ENCODE measurements at regions not wholly inside any gene's neighbourhood (a gene's known extent, or its start where the extent isn't known, plus 50 kb on each side); places are given as distances from the start of the nearest gene placed in this dataset.

- DNase-seq (ENCODE audit: low spot score) = no peak
These were observed 832.3 kb downstream of the C6orf118 start for GRCh38 chr6:164477101-164477500.

DNA sequence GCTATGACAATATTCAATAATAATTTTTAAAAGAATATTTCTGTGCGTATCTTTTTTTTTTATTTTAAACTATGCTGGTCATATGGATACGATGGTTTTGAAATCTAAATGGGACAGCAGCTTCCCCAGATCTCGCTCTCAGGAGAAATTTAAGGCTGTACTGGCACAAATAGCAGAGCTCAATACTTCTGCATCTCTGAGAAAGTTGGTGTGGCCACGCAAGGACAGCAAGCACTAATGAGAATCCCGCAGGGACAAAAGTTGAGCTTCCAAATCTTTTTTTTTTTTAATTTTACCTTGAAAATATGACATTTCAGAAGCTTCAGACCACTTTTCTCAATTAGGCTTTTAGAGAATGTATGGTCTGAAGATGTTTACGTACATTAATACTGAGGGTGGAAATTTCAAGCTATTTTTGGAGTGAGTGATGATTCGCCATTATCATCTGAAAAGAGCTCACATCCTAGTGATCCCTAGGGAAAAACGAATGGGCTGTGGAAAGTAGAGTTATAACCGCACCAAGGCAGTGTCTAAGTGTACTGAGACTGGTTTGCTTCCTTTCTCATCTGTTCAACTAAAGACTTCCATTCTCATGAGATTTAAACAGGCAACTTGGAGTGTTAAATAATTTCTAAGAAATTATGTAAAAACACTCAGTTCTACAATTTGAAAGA, 840.0 kb downstream of the C6orf118 start:
- no peak for DNase-seq (ENCODE audit: low spot score)

DNA sequence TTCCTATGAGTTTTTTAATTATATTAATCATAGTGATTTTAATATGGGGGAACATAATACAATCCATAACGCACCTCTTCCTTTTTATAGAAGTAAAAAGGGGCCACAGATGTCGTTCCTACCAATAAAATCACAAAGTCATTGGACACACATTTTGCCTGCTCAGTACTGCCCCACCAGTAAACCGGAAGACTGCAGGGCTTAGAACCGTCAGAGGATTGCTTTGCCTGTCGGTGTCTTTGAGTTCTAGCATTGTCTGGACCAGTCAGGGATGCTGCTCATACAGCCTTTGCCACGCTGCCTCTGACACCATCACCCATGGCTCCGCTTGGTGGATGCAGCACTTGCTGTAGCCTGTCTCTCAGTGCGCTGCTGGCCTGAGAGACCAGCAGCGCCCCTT, 853.6 kb downstream of the C6orf118 start:
- DNase-seq (ENCODE audit: low spot score) = no peak

DNA sequence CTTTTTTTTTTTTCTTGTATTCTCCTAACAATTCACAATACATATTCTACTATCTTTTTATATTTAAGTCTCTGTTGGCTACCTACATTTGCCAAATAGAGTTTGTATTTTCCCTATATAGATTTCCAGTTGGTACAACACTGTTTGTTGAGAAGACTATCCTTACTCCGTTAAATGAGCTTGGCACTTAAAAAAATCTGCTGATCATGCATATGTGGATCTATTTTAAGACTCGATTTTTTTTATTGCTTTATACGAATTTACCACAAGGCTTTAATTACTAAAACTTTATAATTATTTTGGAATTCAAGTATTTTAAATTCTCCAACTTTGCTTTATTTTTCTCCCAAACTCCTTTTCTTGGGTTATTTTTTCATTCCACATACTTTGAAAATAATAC, 855.6 kb downstream of the C6orf118 start:
- no peak for DNase-seq (ENCODE audit: low spot score)

GRCh38 chr6:164442572-164442971, 866.8 kb downstream of the C6orf118 start:
- DNase-seq (ENCODE audit: low spot score) = no peak

DNA sequence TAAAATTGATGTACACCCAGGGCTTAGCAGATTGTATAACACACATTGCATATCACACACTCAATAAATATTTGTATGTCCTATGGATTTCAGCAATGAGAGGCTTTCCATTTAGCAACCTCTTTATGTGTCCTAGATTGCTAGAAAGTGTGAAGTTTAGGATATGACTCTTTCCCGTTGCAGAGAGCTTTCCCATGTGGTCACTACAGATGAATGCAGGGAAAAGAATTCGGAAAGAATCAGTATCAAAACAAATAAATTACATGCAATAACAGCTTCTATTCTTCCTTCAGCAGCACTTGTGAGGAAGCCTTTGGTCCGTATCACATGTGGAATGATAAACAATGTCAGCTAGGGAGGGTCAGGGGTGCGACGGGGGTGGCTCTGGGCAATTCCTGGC, 870.1 kb downstream of the C6orf118 start:
- DNase-seq (ENCODE audit: low spot score) = no peak

GRCh38 chr6:164436976-164437375, 872.4 kb downstream of the C6orf118 start:
- no peak for DNase-seq (ENCODE audit: low spot score)

GRCh38 chr6:164427728-164428402, 881.5 kb downstream of the C6orf118 start:
- DNase-seq (ENCODE audit: low spot score) = no peak

- DNase-seq (ENCODE audit: low spot score) = no peak
These were observed 884.9 kb downstream of the C6orf118 start for GRCh38 chr6:164424489-164424888.

DNA sequence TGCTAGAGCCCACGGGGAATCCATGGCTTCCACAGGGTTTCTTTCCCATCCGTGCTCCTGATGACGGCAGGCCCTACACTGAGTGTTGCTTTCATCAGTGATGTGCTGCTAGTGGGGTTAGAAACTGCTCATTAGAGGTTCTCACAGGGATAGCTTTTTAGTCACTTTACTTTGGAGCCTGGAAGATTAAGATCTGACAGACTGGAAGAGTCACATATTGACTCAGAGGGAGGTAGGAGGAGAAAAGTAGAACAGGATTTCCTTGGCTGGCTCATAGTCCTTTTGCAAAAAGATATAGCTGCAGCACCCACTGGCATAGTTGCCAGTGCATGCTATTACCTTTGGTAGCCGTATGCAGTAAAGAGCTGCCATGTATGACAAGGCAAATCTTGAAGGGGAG, 890.3 kb downstream of the C6orf118 start:
- DNase-seq (ENCODE audit: low spot score) = no peak

DNA sequence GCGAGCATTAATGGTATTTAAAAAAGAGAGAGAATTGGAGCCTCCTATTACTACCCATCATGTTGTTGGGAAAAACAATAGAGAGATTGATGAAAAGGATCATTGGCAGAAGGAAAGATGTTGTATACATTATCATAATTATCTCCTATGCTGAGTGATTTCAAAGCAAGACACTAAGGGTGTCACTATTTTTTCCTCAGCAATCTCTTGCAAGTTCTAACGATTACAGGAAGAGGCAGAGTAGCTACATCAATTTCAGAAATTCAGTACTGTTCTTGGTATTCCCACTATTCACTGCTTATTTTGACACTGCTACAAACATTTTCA, 891.2 kb downstream of the C6orf118 start:
- DNase-seq (ENCODE audit: low spot score) = no peak

DNA sequence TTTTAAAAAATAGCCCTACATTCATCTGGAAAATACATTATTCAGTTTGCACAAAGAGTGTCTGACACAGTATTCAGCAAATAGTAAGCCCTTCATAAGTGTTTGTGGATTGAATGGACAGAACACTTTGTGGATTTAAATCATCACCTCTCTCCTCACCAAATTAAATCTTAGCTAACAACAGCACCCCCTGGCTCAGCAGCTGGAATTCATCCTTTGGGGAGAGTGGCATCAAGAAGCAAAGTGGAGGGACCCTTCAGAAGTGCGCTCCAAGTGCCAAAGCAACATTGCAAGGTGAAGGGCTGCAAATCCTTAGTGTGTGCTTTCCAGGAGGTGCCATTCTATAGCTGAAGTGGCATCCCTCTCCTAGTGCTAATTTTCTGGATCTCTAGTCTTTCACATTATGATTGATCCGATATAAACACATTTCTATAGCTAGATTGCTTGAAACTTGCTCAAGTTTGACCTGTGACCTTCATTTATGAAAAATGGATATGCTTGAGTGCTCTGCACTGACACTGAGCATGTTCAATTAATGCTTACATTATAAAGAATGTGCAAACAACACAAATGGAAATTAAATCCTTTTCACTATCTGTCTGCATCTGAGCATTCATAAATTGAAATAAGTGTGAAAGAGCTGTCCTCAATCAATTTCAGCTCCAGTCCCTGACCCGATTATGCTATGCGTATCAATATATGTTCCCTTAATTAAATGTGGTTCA, 891.7 kb downstream of the C6orf118 start:
- no peak for DNase-seq (ENCODE audit: low spot score)

GRCh38 chr6:164415832-164416563, 893.4 kb downstream of the C6orf118 start:
- DNase-seq (ENCODE audit: low spot score) = no peak

DNA sequence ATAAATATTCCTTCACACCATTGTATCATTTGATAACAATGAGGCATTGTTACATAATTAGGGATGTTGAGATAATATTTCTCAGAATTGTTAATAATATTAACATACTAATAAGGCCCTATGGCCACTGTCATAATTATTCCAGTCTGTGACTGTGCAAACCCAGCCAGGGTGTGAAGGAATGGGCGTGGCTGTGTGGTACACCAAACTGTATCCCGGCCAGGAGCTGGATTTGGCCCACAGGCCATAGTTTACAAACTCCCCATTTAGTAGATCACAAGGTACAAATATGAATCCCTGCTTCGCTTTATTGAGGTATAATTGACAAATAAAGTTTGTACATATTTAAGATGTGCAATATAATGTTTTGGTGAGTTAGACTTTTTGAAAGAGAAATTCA, 894.7 kb downstream of the C6orf118 start:
- DNase-seq (ENCODE audit: low spot score) = no peak

DNA sequence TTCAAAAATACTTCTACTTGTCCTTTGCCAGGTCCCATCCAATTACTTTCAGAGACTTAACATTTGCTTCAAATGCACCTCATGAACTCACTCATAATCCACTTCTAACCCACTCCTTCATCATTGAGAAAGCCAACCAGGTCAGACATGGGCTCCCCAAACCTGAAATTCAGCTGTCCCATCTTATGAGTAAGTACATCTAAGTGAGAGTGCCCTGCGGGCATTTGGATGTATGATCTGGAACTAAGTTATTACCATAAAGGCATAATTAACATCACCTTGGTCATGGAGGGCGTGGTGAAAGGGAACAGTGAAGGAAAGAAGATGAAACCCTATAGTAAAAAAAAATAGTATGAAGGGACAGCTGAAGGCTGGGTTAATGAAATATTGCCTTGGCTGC, 896.8 kb downstream of the C6orf118 start:
- DNase-seq (ENCODE audit: low spot score) = no peak

DNA sequence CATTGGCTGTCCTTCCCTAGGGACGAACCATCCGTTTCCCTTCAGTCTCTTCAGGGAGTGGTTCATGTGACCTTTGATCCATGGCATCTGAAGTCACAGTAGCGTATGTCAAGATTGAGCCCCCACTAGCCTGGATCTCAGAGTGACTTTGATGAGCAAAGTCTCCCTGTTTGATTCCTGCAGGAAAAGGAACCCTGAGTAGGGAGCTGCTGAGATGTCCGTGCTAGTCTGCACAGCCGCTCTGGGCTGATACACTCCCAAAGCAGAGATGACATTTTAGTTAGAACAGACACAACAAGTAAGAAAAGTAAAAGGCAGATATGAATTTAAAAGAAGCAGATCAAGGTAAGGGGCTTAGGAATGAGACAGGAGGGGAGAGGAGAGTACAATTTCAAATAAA, 899.4 kb downstream of the C6orf118 start:
- no peak for DNase-seq (ENCODE audit: low spot score)

DNA sequence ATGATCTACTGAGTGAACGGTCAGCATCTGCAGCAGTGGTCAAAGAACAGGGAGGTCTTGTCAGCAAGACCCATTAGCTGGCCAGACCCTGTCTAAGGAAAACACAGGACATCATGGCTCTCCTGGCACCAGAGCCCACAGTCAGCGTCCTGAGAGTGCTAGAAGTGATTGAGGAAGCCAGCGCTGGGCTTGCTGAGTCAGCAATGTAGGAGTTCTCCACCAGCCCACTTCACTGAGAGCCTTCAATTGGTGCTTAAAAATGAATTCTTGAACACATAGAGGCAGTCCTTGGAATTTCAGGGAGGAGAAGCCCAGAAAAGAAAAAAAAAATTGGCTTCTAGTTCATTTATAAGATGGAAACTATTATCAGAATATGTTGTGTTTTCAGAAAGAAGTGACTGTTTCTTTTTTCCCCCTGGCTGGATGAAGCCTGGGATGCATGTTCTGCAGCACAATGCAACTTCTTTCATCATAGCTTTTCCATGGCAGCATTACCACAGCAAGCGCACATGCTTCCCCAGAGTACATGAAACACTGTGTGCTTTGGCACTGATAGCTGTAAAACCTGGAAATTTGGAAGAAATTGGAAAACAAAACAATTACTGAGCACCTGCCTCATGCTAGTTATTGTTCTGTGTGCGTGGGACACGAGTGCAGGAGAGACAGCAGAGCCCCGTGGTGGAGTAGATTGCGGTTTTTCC, 899.9 kb downstream of the C6orf118 start:
- no peak for DNase-seq (ENCODE audit: low spot score)

- DNase-seq (ENCODE audit: low spot score) = no peak
These were observed 900.5 kb downstream of the C6orf118 start for GRCh38 chr6:164408868-164409267.

- no peak for DNase-seq (ENCODE audit: low spot score)
These were observed 904.5 kb downstream of the C6orf118 start for GRCh38 chr6:164404812-164405488.

DNA sequence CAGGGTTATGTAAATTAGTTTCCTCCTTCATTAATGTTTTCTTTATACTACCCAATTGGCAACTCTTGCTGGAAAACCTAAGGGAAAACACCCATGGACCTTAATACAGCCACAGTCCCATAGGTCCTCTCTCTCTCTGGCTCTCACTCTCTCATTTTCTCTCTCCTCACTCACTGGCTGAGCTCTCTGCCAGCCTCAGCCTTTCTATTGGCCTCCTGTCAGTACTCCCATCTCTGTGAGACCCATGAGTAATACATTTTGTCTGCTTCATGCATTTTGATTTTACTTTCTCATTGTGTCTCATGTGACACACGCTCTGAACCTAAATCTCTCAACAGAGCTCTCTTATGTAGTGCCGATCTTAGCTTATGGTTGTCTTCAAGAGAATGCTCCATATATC, 907.5 kb downstream of the C6orf118 start:
- DNase-seq (ENCODE audit: low spot score) = no peak

- DNase-seq (ENCODE audit: low spot score) = no peak
These were observed 910.8 kb downstream of the C6orf118 start for GRCh38 chr6:164398647-164399046.

All from umbilical cord (tissue), 1 donor.